ENCODE measurements at regions not wholly inside any gene's neighbourhood (a gene's known extent, or its start where the extent isn't known, plus 50 kb on each side); places are given as distances from the start of the nearest gene placed in this dataset.

GRCh38 chr10:77732213-77733003 lies 94.8 kb upstream of the KCNMA1 start:
- no peak for ATAC-seq (ENCODE audit: low read depth)

More at GRCh38 chr10:77732213-77733003, 94.8 kb upstream of the KCNMA1 start:
- ChIA-PET POLR2A (no interaction called here), CTCF (no interaction called here)
- Mint-ChIP-seq H3K9me3 (ENCODE audit: insufficient read depth) (peaks cover 6% of the 10 kb centered on the region), H3K27me3 (peaks cover 21% of the 10 kb centered on the region), H3K4me3 (no peak overlapping the region), H3K4me1 (no peaks in the 10 kb centered on the region), H3K27ac (no peak overlapping the region)
- 88% methylated on average over 18 of the region's 23 CpGs for WGBS (ENCODE audit: insufficient coverage)
- DNase-seq: no peak
- intact Hi-C loops (cut with micrococcal nuclease): no loop called here
- H4K20me1 ChIP-seq (ENCODE audit: control insufficient read depth, insufficient read depth, low read length, poor library complexity, severe bottlenecking): no peaks in the 10 kb centered on the region
- no peaks in the 10 kb centered on the region for H3K4me1 ChIP-seq (ENCODE audit: control insufficient read depth in 2 of 2, insufficient read depth in 2 of 2, low read length in 2 of 2)
- no peak overlapping the region for H2AFZ ChIP-seq (ENCODE audit: insufficient read depth, low read depth, low read length, poor library complexity, severe bottlenecking)
- no peaks in the 10 kb centered on the region for H3K79me2 ChIP-seq (ENCODE audit: control insufficient read depth, insufficient read depth, low read length)
- H3K9ac ChIP-seq (ENCODE audit: low read length): no peak overlapping the region
- H3K9me3 ChIP-seq (ENCODE audit: control extremely low read depth in 1 of 3, control insufficient read depth in 2 of 3, insufficient read depth in 1 of 3, low read length in 2 of 3): peaks cover 0 to 8% (median 0%) of the 10 kb centered on the region in 3 donors
- no peak overlapping the region for H3K4me3 ChIP-seq (ENCODE audit: control extremely low read depth in 1 of 5, extremely low read depth in 1 of 5, insufficient read depth in 1 of 5, low read depth in 2 of 5, low read length in 4 of 5)
- no peak overlapping the region for H3K27ac ChIP-seq (ENCODE audit: low read length in 2 of 2)
- TF ChIP-seq EZH2 (IDR thresholded peaks at IDR 0.05; ENCODE audit: borderline replicate concordance, insufficient read depth, low read depth, low read length, poor library complexity, severe bottlenecking) (no peak), CTCF (IDR thresholded peaks at IDR 0.05) (no peak)
- no peak overlapping the region for H3K4me2 ChIP-seq (replicated peaks; ENCODE audit: low read depth, low read length, poor library complexity, severe bottlenecking)
- H3K36me3 ChIP-seq (replicated peaks in 1 of 2; ENCODE audit: control extremely low read depth in 1 of 2, control insufficient read depth in 1 of 2, extremely low read depth in 1 of 2, insufficient read depth in 2 of 2, low read length in 1 of 2): no peaks in the 10 kb centered on the region
- H3K27me3 ChIP-seq (replicated peaks in 1 of 4; ENCODE audit: control extremely low read depth in 1 of 4, control insufficient read depth in 3 of 4, insufficient read depth in 4 of 4, low read length in 3 of 4): no peaks in the 10 kb centered on the region
